Nephron progenitor cell (in vitro differentiated cells): ENCODE measurements at regions not wholly inside any gene's neighbourhood (a gene's known extent, or its start where the extent isn't known, plus 50 kb on each side); places are given as distances from the start of the nearest gene placed in this dataset.
A peak's percentile ranks its signal among the peaks of the same experiment; 100 is the strongest.

ENCODE experiments used
- DNase-seq: peaks from one replicate; pipeline ENCODE4 v3.0.0; 2021
- H3K27ac Mint-ChIP-seq: 2 replicates; pipeline ENCODE4 v1.8.0; 2021; ENCODE audit warnings: mild to moderate bottlenecking, moderate library complexity, mixed read lengths
- H3K27me3 Mint-ChIP-seq: 2 replicates; pipeline ENCODE4 v1.8.0; 2021; ENCODE audit warnings: mild to moderate bottlenecking, low read depth, mixed read lengths; ENCODE audit not compliant: poor library complexity
- H3K36me3 Mint-ChIP-seq: 2 replicates; pipeline ENCODE4 v1.8.0; 2021; ENCODE audit warnings: low read depth, mixed read lengths
- H3K4me1 Mint-ChIP-seq: 2 replicates; pipeline ENCODE4 v1.8.0; 2021; ENCODE audit warnings: mixed read lengths
- H3K4me3 Mint-ChIP-seq: 2 replicates; pipeline ENCODE4 v1.8.0; 2021; ENCODE audit warnings: mild to moderate bottlenecking, moderate library complexity, mixed read lengths
- H3K9me3 Mint-ChIP-seq: 2 replicates; pipeline ENCODE4 v1.8.0; 2021; ENCODE audit warnings: mild to moderate bottlenecking, moderate library complexity, mixed read lengths
- CTCF ChIP-seq: fragments of 200-600 bp; sonication (generic); IDR thresholded peaks from 2 replicates; pipeline ENCODE4 v1.5.0; 2021; ENCODE audit warnings: antibody characterized with exemption

GRCh38 chr14:51780741-51781140 is 79.7 kb upstream of the GNG2 start:
- no peak overlapping the region for H3K4me3 Mint-ChIP-seq
- no peak overlapping the region for H3K27ac Mint-ChIP-seq
- peaks cover under 1% of the 10 kb centered on the region for H3K9me3 Mint-ChIP-seq
- peak; percentile 18 for DNase-seq
- H3K27me3 Mint-ChIP-seq, result no peaks in the 10 kb centered on the region
- TF ChIP-seq CTCF, result no peak
- no peaks in the 10 kb centered on the region for H3K36me3 Mint-ChIP-seq
- H3K4me1 Mint-ChIP-seq, result peaks cover 30% of the 10 kb centered on the region

GRCh38 chr14:51781381-51781780 is 79.0 kb upstream of the GNG2 start:
- peaks cover 7% of the 10 kb centered on the region for H3K9me3 Mint-ChIP-seq
- peaks cover 25% of the 10 kb centered on the region for H3K4me1 Mint-ChIP-seq
- H3K27me3 Mint-ChIP-seq, result no peaks in the 10 kb centered on the region

GRCh38 chr14:51782435-51782834 is 78.0 kb upstream of the GNG2 start:
- Mint-ChIP-seq H3K4me3 (no peak overlapping the region), H3K27me3 (no peaks in the 10 kb centered on the region), H3K36me3 (no peaks in the 10 kb centered on the region), H3K9me3 (peaks cover 13% of the 10 kb centered on the region), H3K4me1 (peaks cover 15% of the 10 kb centered on the region), H3K27ac (no peak overlapping the region)
- TF ChIP-seq CTCF, result no peak
- no peak for DNase-seq

More at GRCh38 chr14:51781381-51781780, 79.0 kb upstream of the GNG2 start:
- no peak overlapping the region for H3K27ac Mint-ChIP-seq
- no peak for DNase-seq
- H3K4me3 Mint-ChIP-seq, result no peak overlapping the region
- no peaks in the 10 kb centered on the region for H3K36me3 Mint-ChIP-seq
- no peak for TF ChIP-seq CTCF

- Mint-ChIP-seq H3K4me1 (peaks cover 1% of the 10 kb centered on the region), H3K27ac (no peak overlapping the region), H3K36me3 (no peaks in the 10 kb centered on the region), H3K9me3 (peaks cover 17% of the 10 kb centered on the region), H3K27me3 (no peaks in the 10 kb centered on the region), H3K4me3 (no peak overlapping the region)
- no peak for TF ChIP-seq CTCF
- no peak for DNase-seq
Observed at GRCh38 chr14:51783765-51784164, 76.6 kb upstream of the GNG2 start.

GRCh38 chr14:51784466-51784865 is 75.9 kb upstream of the GNG2 start:
- H3K9me3 Mint-ChIP-seq, result peaks cover 17% of the 10 kb centered on the region
- no peak for TF ChIP-seq CTCF
- H3K4me1 Mint-ChIP-seq, result no peaks in the 10 kb centered on the region
- no peak overlapping the region for H3K27ac Mint-ChIP-seq
- no peak overlapping the region for H3K4me3 Mint-ChIP-seq
- H3K27me3 Mint-ChIP-seq, result no peaks in the 10 kb centered on the region
- no peak for DNase-seq
- H3K36me3 Mint-ChIP-seq, result no peaks in the 10 kb centered on the region

GRCh38 chr14:51786227-51786626 is 74.2 kb upstream of the GNG2 start:
- Mint-ChIP-seq H3K4me3 (no peak overlapping the region), H3K27me3 (no peaks in the 10 kb centered on the region)

More at GRCh38 chr14:51786227-51786626, 74.2 kb upstream of the GNG2 start:
- TF ChIP-seq CTCF, result no peak
- Mint-ChIP-seq H3K36me3 (no peaks in the 10 kb centered on the region), H3K9me3 (peaks cover 17% of the 10 kb centered on the region), H3K27ac (no peak overlapping the region), H3K4me1 (no peaks in the 10 kb centered on the region)
- DNase-seq, result no peak
